Choroid plexus epithelial cell (primary cell): ENCODE measurements at regions not wholly inside any gene's neighbourhood (a gene's known extent, or its start where the extent isn't known, plus 50 kb on each side); places are given as distances from the start of the nearest gene placed in this dataset.

Source experiments
- DNase-seq: peaks from one replicate; pipeline ENCODE4 v3.0.0-alpha.2; 2010; ENCODE audit warnings: low read depth
- H3K4me3 ChIP-seq: 2 replicates; pipeline ENCODE4 v1.5.1; 2011; ENCODE audit warnings: low read depth, mild to moderate bottlenecking, control low read depth, low read length, moderate library complexity
- TF ChIP-seq, protein P1 (sequence below): conservative IDR thresholded peaks from 2 replicates; pipeline ENCODE4 v1.5.1; 2011; ENCODE audit warnings: low read depth, mild to moderate bottlenecking, control low read depth, inconsistent platforms, low read length, moderate library complexity

DNA sequence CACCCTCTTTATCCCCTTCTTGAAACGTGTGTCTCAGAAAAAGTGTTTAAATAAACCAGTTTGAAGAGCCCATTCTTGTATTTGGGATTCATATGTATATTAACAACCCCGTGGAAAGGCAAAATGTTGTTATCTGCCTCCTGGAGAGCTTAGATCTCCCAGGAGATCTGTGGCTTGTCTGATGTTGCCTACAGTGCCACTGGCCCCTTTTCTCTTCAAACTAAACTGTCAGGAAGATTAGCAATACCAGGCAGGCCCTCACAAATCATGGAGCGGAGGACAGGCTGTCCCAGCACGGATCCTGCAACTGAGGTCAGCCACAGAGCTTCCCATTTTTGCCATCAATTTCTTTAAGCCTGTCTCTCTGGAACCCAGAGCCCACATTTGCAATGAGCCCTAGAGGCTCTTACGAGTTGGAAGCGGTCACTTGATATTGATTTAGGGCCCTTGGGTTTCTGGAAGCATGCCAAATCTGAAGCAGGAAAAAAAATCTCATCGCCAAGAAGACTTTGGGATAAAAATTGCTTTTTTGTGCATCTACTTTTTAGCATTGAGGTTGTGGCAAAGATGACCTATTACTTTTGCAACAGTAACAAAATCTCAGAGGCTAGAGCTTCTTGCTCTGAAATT is 234.1 kb downstream of the OPA1 start:
- DNase-seq: no peak
- no peak overlapping the region for H3K4me3 ChIP-seq
- TF ChIP-seq, protein P1, sequence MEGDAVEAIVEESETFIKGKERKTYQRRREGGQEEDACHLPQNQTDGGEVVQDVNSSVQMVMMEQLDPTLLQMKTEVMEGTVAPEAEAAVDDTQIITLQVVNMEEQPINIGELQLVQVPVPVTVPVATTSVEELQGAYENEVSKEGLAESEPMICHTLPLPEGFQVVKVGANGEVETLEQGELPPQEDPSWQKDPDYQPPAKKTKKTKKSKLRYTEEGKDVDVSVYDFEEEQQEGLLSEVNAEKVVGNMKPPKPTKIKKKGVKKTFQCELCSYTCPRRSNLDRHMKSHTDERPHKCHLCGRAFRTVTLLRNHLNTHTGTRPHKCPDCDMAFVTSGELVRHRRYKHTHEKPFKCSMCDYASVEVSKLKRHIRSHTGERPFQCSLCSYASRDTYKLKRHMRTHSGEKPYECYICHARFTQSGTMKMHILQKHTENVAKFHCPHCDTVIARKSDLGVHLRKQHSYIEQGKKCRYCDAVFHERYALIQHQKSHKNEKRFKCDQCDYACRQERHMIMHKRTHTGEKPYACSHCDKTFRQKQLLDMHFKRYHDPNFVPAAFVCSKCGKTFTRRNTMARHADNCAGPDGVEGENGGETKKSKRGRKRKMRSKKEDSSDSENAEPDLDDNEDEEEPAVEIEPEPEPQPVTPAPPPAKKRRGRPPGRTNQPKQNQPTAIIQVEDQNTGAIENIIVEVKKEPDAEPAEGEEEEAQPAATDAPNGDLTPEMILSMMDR: no peak

DNA sequence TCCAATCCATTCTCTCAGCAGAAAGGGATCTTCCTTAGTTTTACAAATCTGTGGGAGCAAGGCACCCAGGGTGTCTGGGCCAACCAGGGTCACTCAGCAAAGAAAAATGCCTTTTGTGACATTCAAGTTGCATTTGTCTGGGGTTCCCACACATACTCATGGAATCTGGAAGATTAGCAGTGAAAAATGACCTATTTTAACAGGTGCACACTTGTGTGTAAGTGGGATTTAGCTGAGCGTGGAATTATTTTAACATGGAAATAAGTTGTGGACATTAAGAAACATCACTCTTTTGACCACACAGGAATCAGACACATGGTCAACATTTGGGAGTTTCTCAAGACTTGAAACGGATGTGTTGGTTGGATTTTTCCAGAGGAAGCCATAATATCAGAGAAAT is 234.9 kb downstream of the OPA1 start:
- no peak overlapping the region for H3K4me3 ChIP-seq
- TF ChIP-seq, protein P1: no peak
- DNase-seq: no peak

DNA sequence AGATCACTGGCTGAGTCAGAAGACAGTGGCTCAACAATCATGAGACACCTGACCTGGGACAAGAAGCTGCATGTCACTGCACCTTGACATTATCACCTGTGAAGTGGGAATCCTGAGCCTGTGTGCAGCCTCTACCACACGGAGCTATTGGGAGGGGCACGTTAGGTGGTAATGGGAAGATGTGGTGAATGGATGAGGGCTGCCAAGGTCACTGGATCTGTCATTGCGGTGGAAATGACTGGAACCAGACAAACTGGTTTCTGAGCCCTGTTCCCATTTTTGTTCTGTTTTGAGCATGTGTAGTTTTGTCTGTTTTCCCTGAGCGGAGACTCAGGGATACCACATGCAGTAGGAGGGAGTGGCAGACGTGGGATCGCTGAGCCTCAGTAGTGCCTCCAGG is 235.5 kb downstream of the OPA1 start:
- TF ChIP-seq, protein P1: no peak
- H3K4me3 ChIP-seq: no peak overlapping the region
- DNase-seq: no peak

DNA sequence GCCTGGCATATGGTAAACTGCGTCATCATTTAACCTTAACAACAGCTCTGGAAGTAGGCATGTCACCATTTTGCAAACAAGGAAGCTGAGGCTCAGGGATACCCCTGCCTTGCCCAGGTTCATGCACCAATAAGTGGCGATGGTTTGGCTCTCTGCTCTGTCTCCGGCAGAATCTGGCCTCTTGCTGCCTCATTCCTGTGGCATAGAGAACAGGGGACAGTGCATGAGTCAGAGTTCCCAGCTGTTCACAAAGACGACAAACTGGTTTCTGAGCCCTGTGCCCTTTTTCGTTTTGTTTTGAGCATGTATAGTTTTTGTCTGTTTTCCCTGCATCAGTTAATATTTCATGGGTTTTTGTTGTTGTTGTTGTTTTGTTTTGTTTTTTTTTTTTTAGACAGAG is 236.8 kb downstream of the OPA1 start:
- TF ChIP-seq, protein P1: no peak
- peak; percentile 23 for DNase-seq
- no peak overlapping the region for H3K4me3 ChIP-seq

DNA sequence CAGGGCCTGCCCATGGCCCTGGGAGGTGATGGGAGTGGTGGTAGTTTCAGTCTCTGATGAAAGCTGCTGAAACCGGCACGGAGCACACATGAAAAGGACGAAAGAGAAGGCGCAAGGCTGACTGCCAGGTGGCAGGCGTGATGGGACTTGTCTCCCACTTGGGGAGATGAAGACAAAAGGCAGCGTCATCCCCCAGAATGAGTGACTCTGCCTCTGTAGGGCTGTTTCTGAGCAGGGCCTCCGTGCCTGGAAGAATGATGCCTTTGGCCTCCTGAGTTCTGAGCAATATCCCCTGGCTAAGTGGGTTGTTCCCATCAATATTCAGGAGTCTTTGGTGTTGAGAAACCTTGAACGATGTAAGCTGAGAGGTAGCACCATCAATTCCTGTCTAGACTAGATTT is 237.8 kb downstream of the OPA1 start:
- no peak overlapping the region for H3K4me3 ChIP-seq
- TF ChIP-seq, protein P1: no peak
- no peak for DNase-seq

DNA sequence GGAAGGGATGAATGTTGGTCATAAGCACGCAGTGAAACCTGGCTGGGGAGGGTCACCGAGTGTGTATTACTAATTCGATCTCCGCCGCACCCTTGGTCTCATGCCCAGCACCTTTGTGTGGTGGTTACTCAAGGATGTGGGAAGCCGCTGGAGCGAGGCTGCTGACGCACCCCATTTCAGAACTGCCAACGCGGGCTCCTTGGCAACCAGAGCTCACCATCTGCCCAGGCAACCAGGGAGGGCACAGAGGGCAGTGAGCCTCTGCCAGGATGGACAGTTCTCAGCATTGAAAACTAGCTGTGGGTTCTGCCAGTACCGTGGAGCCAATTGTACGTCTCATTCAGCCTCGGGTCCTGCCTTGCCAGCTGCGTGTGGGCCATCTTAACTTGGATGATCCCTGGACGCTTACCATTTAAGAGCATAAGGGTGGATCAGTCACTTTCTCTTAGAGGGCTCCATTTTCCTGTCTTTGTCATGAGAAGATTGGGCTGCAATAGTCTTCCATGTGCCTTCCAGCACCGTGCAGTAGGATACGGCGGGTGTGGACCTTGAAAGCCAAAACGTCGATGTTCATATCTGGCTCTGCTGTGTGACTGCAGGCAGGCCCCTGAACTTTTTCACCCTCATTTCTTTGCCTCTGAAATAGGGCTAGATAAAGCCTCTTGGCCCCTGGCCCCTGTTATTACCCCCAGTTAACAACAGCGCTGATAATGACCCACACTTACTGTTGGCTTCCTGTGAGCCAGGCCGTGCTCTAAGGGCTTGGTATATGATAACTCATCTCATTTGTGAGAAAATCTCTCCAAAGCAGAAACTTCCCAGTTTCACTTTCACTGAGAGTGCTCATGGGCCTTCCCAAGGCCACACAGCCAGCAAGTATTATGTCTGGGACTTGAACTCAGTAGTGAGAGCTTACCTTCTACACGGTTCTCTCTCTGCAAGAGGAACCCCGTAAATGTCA is 238.8 kb downstream of the OPA1 start:
- peak; percentile 15 for DNase-seq
- TF ChIP-seq, protein P1: no peak
- H3K4me3 ChIP-seq: no peak overlapping the region
